Caco-2 (cell line): ENCODE measurements at regions not wholly inside any gene's neighbourhood (a gene's known extent, or its start where the extent isn't known, plus 50 kb on each side); places are given as distances from the start of the nearest gene placed in this dataset.

Source experiments
- BruUV-seq: library from RNA; stranded (reverse); fragments of 400-500 nt; replicated peaks from 2 replicates; lab custom pipeline; 2021; lab: Mats Ljungman, UMichigan
- CTCF ChIA-PET: fragments of 300-600 bp; sonication (Branson Sonifier 250); formaldehyde crosslinking; loops from one replicate; lab custom pipeline; 2022; ENCODE audit warnings: antibody characterized with exemption; lab: Charles Lee
- POLR2A ChIA-PET: fragments of 300-600 bp; sonication (Branson Sonifier 250); formaldehyde crosslinking; loops from one replicate; lab custom pipeline; 2022; ENCODE audit warnings: antibody characterized with exemption; lab: Charles Lee
- DNase-seq, 2 experiments: peaks; one replicate each; pipeline versions ENCODE4 v3.0.0 to v3.0.0-alpha.2; 2020 to 2022
- H3K27me3 ChIP-seq: replicated peaks from 2 replicates; pipeline ENCODE4 v1.6.0; 2011; ENCODE audit warnings: low read length; ENCODE audit not compliant: control insufficient read depth, insufficient read depth
- H3K36me3 ChIP-seq: 2 replicates; pipeline ENCODE4 v1.5.1; 2011; ENCODE audit warnings: low read length; ENCODE audit not compliant: control insufficient read depth, insufficient read depth
- H3K4me1 ChIP-seq: fragments of 250-450 bp; sonication (Bioruptor Pico); 2 replicates; pipeline ENCODE4 v1.5.1; 2020; ENCODE audit warnings: mild to moderate bottlenecking
- H3K4me3 ChIP-seq: 2 replicates; pipeline ENCODE4 v1.5.1; 2011; ENCODE audit warnings: low read depth, mild to moderate bottlenecking, control low read depth, low read length
- H3K9me3 ChIP-seq: fragments of 250-450 bp; sonication (Bioruptor Pico); 2 replicates; pipeline ENCODE4 v1.5.1; 2020; ENCODE audit warnings: mild to moderate bottlenecking, moderate library complexity
- H3K27ac Mint-ChIP-seq: one replicate; pipeline ENCODE4 v1.8.0; 2022; ENCODE audit warnings: mixed read lengths; ENCODE audit not compliant: unreplicated experiment
- H3K27me3 Mint-ChIP-seq: one replicate; pipeline ENCODE4 v1.8.0; 2022; ENCODE audit warnings: mixed read lengths; ENCODE audit not compliant: insufficient read depth, unreplicated experiment
- H3K36me3 Mint-ChIP-seq: one replicate; pipeline ENCODE4 v1.8.0; 2022; ENCODE audit warnings: mild to moderate bottlenecking, mixed read lengths; ENCODE audit not compliant: insufficient read depth, unreplicated experiment
- H3K4me1 Mint-ChIP-seq: one replicate; pipeline ENCODE4 v1.8.0; 2022; ENCODE audit warnings: low read depth, mixed read lengths; ENCODE audit not compliant: unreplicated experiment
- H3K4me3 Mint-ChIP-seq: one replicate; pipeline ENCODE4 v1.8.0; 2022; ENCODE audit warnings: mild to moderate bottlenecking, moderate library complexity, mixed read lengths; ENCODE audit not compliant: unreplicated experiment
- H3K9me3 Mint-ChIP-seq: one replicate; pipeline ENCODE4 v1.8.0; 2022; ENCODE audit warnings: mixed read lengths; ENCODE audit not compliant: unreplicated experiment
- CTCF ChIP-seq, 2 experiments: fragments of 200-600 bp in 1 of 2; IDR thresholded peaks; 1 replicate in 1 of 2; 2 replicates in 1 of 2; pipeline versions ENCODE4 v1.5.1 to v1.8.0; 2011 to 2022; ENCODE audit warnings: antibody characterized with exemption in 1 of 2, control low read depth in 1 of 2, inconsistent platforms in 1 of 2, low read depth in 1 of 2, low read length in 1 of 2, mild to moderate bottlenecking in 1 of 2, moderate library complexity in 1 of 2; ENCODE audit not compliant: insufficient read depth in 1 of 2, severe bottlenecking in 1 of 2, unreplicated experiment in 1 of 2
- intact Hi-C: fragments of 100-400 bp; cut with micrococcal nuclease; formaldehyde crosslinking; loops from one replicate; pipeline ENCODE4 v1.10.0; 2022; ENCODE audit not compliant: unreplicated experiment

GRCh38 chr6:105882121-105882803, 203.9 kb upstream of the PRDM1 start:
- no TSS peak for BruUV-seq
- Mint-ChIP-seq H3K27ac (no peak overlapping the region), H3K4me1 (peaks cover 9% of the 10 kb centered on the region), H3K4me3 (no peak overlapping the region), H3K27me3 (no peaks in the 10 kb centered on the region), H3K36me3 (no peaks in the 10 kb centered on the region), H3K9me3 (peaks cover 21% of the 10 kb centered on the region)
- no peak for TF ChIP-seq CTCF (IDR thresholded peaks at IDR 0.05; ENCODE audit: insufficient read depth in 1 of 2, low read depth in 1 of 2, low read length in 1 of 2, severe bottlenecking in 1 of 2, unreplicated experiment in 1 of 2)
- ChIA-PET POLR2A (no interaction called here), CTCF (no interaction called here)
- no peak for DNase-seq
- no peaks in the 10 kb centered on the region; the same call in 1 of the 2 replicates for H3K9me3 ChIP-seq
- H3K4me1 ChIP-seq, result no peaks in the 10 kb centered on the region
- H3K36me3 ChIP-seq, result no peaks in the 10 kb centered on the region; the same call in 1 of the 2 replicates
- H3K27me3 ChIP-seq, result no peaks in the 10 kb centered on the region
- intact Hi-C loops, result no loop called here
- H3K4me3 ChIP-seq, result no peak overlapping the region

DNA sequence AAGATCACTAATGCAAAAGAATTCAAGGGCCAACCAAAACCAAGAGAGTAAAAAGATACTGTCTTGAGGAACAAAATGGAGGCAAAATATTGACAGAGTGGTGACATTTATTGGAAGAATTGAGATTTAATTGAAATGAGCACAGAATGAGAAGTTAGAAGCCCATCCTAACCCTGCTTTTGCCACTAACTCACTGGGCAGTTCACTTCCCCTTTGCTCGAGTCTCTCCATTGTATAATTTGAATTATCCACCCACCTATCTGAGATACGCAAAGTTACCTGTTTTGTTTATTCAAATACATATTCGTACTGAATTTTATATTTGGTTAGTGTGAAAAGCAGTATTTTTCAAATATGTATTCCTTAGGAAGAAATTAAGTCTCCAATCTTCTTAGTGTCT, 204.5 kb upstream of the PRDM1 start:
- Histone ChIP-seq H3K9me3 (no peaks in the 10 kb centered on the region; the same call in 1 of the 2 replicates), H3K36me3 (no peaks in the 10 kb centered on the region; the same call in 1 of the 2 replicates), H3K4me3 (no peak overlapping the region), H3K4me1 (no peaks in the 10 kb centered on the region), H3K27me3 (no peaks in the 10 kb centered on the region)
- H3K9me3 Mint-ChIP-seq, result peaks cover 21% of the 10 kb centered on the region
- DNase-seq, result no peak
- TF ChIP-seq CTCF (IDR thresholded peaks at IDR 0.05; ENCODE audit: insufficient read depth in 1 of 2, low read depth in 1 of 2, low read length in 1 of 2, severe bottlenecking in 1 of 2, unreplicated experiment in 1 of 2), result no peak
- intact Hi-C loops, result no loop called here
- POLR2A ChIA-PET, result no interaction called here
- H3K27me3 Mint-ChIP-seq, result no peaks in the 10 kb centered on the region
- no peak overlapping the region for H3K27ac Mint-ChIP-seq
- H3K36me3 Mint-ChIP-seq, result no peaks in the 10 kb centered on the region
- H3K4me3 Mint-ChIP-seq, result no peak overlapping the region
- CTCF ChIA-PET, result no interaction called here
- no TSS peak for BruUV-seq
- H3K4me1 Mint-ChIP-seq, result peaks cover 9% of the 10 kb centered on the region

- no peak for DNase-seq
- BruUV-seq, result no TSS peak
- Mint-ChIP-seq H3K4me3 (no peak overlapping the region), H3K27me3 (no peaks in the 10 kb centered on the region), H3K36me3 (no peaks in the 10 kb centered on the region), H3K9me3 (peaks cover 16% of the 10 kb centered on the region), H3K27ac (no peak overlapping the region), H3K4me1 (no peaks in the 10 kb centered on the region)
- no peaks in the 10 kb centered on the region for H3K4me1 ChIP-seq
- no peaks in the 10 kb centered on the region for H3K27me3 ChIP-seq
- no peaks in the 10 kb centered on the region; the same call in 1 of the 2 replicates for H3K36me3 ChIP-seq
- intact Hi-C loops, result no loop called here
- no peak overlapping the region for H3K4me3 ChIP-seq
- ChIA-PET POLR2A (no interaction called here), CTCF (no interaction called here)
- no peaks in the 10 kb centered on the region; the same call in 1 of the 2 replicates for H3K9me3 ChIP-seq
- no peak for TF ChIP-seq CTCF (IDR thresholded peaks at IDR 0.05; ENCODE audit: insufficient read depth in 1 of 2, low read depth in 1 of 2, low read length in 1 of 2, severe bottlenecking in 1 of 2, unreplicated experiment in 1 of 2)
These were observed 206.1 kb upstream of the PRDM1 start for GRCh38 chr6:105880030-105880492.
